ENCODE measurements at regions not wholly inside any gene's neighbourhood (a gene's known extent, or its start where the extent isn't known, plus 50 kb on each side); places are given as distances from the start of the nearest gene placed in this dataset.

GRCh38 chr14:65320661-65321308, 91.7 kb upstream of the FUT8 start:
- no peak for DNase-seq (ENCODE audit: low read depth in 2 of 2)

GRCh38 chr14:65321370-65321875, 91.1 kb upstream of the FUT8 start:
- no peak for DNase-seq (ENCODE audit: low read depth in 2 of 2)

- no peak for DNase-seq (ENCODE audit: low read depth in 2 of 2)
These were observed 83.0 kb upstream of the FUT8 start for GRCh38 chr14:65329481-65329880.

GRCh38 chr14:65329911-65330310, 82.6 kb upstream of the FUT8 start:
- DNase-seq (ENCODE audit: low read depth in 2 of 2), result no peak

- DNase-seq (ENCODE audit: low read depth in 2 of 2), result no peak
These were observed 82.1 kb upstream of the FUT8 start for GRCh38 chr14:65330416-65330815.

- no peak for DNase-seq (ENCODE audit: low read depth in 2 of 2)
These were observed 80.9 kb upstream of the FUT8 start for GRCh38 chr14:65331652-65332051.

GRCh38 chr14:65332141-65332871, 80.2 kb upstream of the FUT8 start:
- DNase-seq (ENCODE audit: low read depth in 2 of 2), result no peak

GRCh38 chr14:65333943-65334687, 78.4 kb upstream of the FUT8 start:
- DNase-seq (ENCODE audit: low read depth in 2 of 2), result no peak

- no peak for DNase-seq (ENCODE audit: low read depth in 2 of 2)
These were observed 77.6 kb upstream of the FUT8 start for GRCh38 chr14:65334765-65335410.

- no peak for DNase-seq (ENCODE audit: low read depth in 2 of 2)
These were observed 77.1 kb upstream of the FUT8 start for GRCh38 chr14:65335411-65335947.

GRCh38 chr14:65336191-65336591, 76.3 kb upstream of the FUT8 start:
- peak; percentile 45 to 54 for DNase-seq (ENCODE audit: low read depth in 2 of 2)

GRCh38 chr14:65339866-65340265, 72.7 kb upstream of the FUT8 start:
- no peak for DNase-seq (ENCODE audit: low read depth in 2 of 2)

- DNase-seq (ENCODE audit: low read depth in 2 of 2), result no peak
These were observed 68.5 kb upstream of the FUT8 start for GRCh38 chr14:65344011-65344410.

GRCh38 chr14:65345266-65345665, 67.3 kb upstream of the FUT8 start:
- no peak for DNase-seq (ENCODE audit: low read depth in 2 of 2)

- DNase-seq (ENCODE audit: low read depth in 2 of 2), result no peak
These were observed 66.1 kb upstream of the FUT8 start for GRCh38 chr14:65346474-65346873.

GRCh38 chr14:65346895-65347294, 65.6 kb upstream of the FUT8 start:
- DNase-seq (ENCODE audit: low read depth in 2 of 2), result no peak

- no peak for DNase-seq (ENCODE audit: low read depth in 2 of 2)
These were observed 64.4 kb upstream of the FUT8 start for GRCh38 chr14:65348137-65348536.

- no peak for DNase-seq (ENCODE audit: low read depth in 2 of 2)
These were observed 63.4 kb upstream of the FUT8 start for GRCh38 chr14:65349100-65349499.

GRCh38 chr14:65351493-65352194, 60.9 kb upstream of the FUT8 start:
- DNase-seq (ENCODE audit: low read depth in 2 of 2), result no peak

- no peak for DNase-seq (ENCODE audit: low read depth in 2 of 2)
These were observed 59.5 kb upstream of the FUT8 start for GRCh38 chr14:65352964-65353530.

GRCh38 chr14:65354131-65354530, 58.4 kb upstream of the FUT8 start:
- no peak for DNase-seq (ENCODE audit: low read depth in 2 of 2)

Measured in stimulated activated CD8-positive, alpha-beta memory T cell treated with anti-CD3 and anti-CD28 coated beads, Interleukin-15, amount 100 ng/mL, for 48 hours (primary cell).